GM12874 (cell line): ENCODE measurements at regions not wholly inside any gene's neighbourhood (a gene's known extent, or its start where the extent isn't known, plus 50 kb on each side); places are given as distances from the start of the nearest gene placed in this dataset.

ENCODE experiments used
- CTCF ChIP-seq: IDR thresholded peaks from 2 replicates; pipeline ENCODE4 v1.5.1; 2011; ENCODE audit warnings: low read depth, mild to moderate bottlenecking, control low read depth, low read length, moderate library complexity; ENCODE audit not compliant: insufficient read depth

- no peak for TF ChIP-seq CTCF
Measured at GRCh38 chr4:159476886-159477285, 374.0 kb downstream of the RAPGEF2 start.

- TF ChIP-seq CTCF: no peak
Measured at GRCh38 chr4:159480826-159481225, 377.9 kb downstream of the RAPGEF2 start.

- no peak for TF ChIP-seq CTCF
Measured at GRCh38 chr4:159481936-159482335, 379.1 kb downstream of the RAPGEF2 start.

GRCh38 chr4:159483110-159483781 lies 380.4 kb downstream of the RAPGEF2 start:
- no peak for TF ChIP-seq CTCF

GRCh38 chr4:159483782-159484741 lies 381.2 kb downstream of the RAPGEF2 start:
- TF ChIP-seq CTCF: no peak

- TF ChIP-seq CTCF: no peak
Measured at GRCh38 chr4:159484864-159485263, 382.0 kb downstream of the RAPGEF2 start.

GRCh38 chr4:159487284-159487747 lies 384.4 kb downstream of the RAPGEF2 start:
- peak; percentile 72 for TF ChIP-seq CTCF
